Neural cell (in vitro differentiated cells): ENCODE measurements at regions not wholly inside any gene's neighbourhood (a gene's known extent, or its start where the extent isn't known, plus 50 kb on each side); places are given as distances from the start of the nearest gene placed in this dataset.

Experiments used
- H2AFZ ChIP-seq: fragments of 200-600, 300-800 bp; sonication (generic), shearing (Covaris generic); 2 replicates; pipeline ENCODE4 v1.6.0; 2014; ENCODE audit warnings: low read depth, mild to moderate bottlenecking, antibody characterized with exemption, low read length, moderate library complexity
- H3F3A ChIP-seq: fragments of 200-600 bp; shearing (Covaris generic); 2 replicates; pipeline ENCODE4 v1.6.1; 2016; ENCODE audit warnings: mild to moderate bottlenecking, moderate library complexity, mixed read lengths, antibody characterized with exemption, low read length; ENCODE audit not compliant: insufficient read depth, poor library complexity, severe bottlenecking
- H3K27ac ChIP-seq: fragments of 200-600, 300-800 bp; sonication (generic), shearing (Covaris generic); 2 replicates; pipeline ENCODE4 v1.5.1; 2014; ENCODE audit warnings: mild to moderate bottlenecking, low read length, moderate library complexity
- H3K27me3 ChIP-seq: fragments of 300-800, 200-600 bp; sonication (generic), shearing (Covaris generic); 2 replicates; pipeline ENCODE4 v1.6.0; 2014; ENCODE audit warnings: mild to moderate bottlenecking, low read depth, low read length, moderate library complexity; ENCODE audit not compliant: insufficient read depth
- H3K36me3 ChIP-seq: fragments of 300-800, 200-600 bp; sonication (generic), shearing (Covaris generic); 2 replicates; pipeline ENCODE4 v1.5.1; 2014; ENCODE audit warnings: mild to moderate bottlenecking, antibody characterized with exemption, low read length, moderate library complexity; ENCODE audit not compliant: insufficient read depth
- H3K4me2 ChIP-seq: fragments of 300-800, 200-600 bp; sonication (generic), shearing (Covaris generic); 2 replicates; pipeline ENCODE4 v1.6.0; 2014; ENCODE audit warnings: mild to moderate bottlenecking, low read length
- H3K4me3 ChIP-seq: fragments of 300-800, 200-600 bp; sonication (generic), shearing (Covaris generic); 2 replicates; pipeline ENCODE4 v1.5.1; 2014; ENCODE audit warnings: mild to moderate bottlenecking, low read length, moderate library complexity
- H3K79me2 ChIP-seq: fragments of 200-600 bp; shearing (Covaris generic); replicated peaks from 2 replicates; pipeline ENCODE4 v1.6.0; 2014; ENCODE audit warnings: mild to moderate bottlenecking, low read length, moderate library complexity; ENCODE audit not compliant: insufficient read depth
- H3K9ac ChIP-seq: fragments of 300-800, 200-600 bp; sonication (generic), shearing (Covaris generic); 2 replicates; pipeline ENCODE4 v1.6.1; 2016; ENCODE audit warnings: mild to moderate bottlenecking, low read length, mixed read lengths
- H3K9me2 ChIP-seq: fragments of 200-600 bp; shearing (Covaris generic); 2 replicates; pipeline ENCODE4 v1.6.1; 2016; ENCODE audit warnings: mild to moderate bottlenecking, low read length, mixed read lengths; ENCODE audit not compliant: insufficient read depth
- H3K9me3 ChIP-seq: fragments of 200-600, 300-800 bp; sonication (generic), shearing (Covaris generic); 2 replicates; pipeline ENCODE4 v1.6.1; 2016; ENCODE audit warnings: mild to moderate bottlenecking, mixed run types, low read length, moderate library complexity, mixed read lengths
- H4K20me1 ChIP-seq: fragments of 200-600 bp; shearing (Covaris generic); 2 replicates; pipeline ENCODE4 v1.6.1; 2016; ENCODE audit warnings: mild to moderate bottlenecking, mixed run types; ENCODE audit not compliant: insufficient read depth
- CTCF ChIP-seq: fragments of 450-650 bp; IDR thresholded peaks from 2 replicates; pipeline ENCODE4 v1.5.1; 2014; ENCODE audit warnings: antibody characterized with exemption, mild to moderate bottlenecking, moderate library complexity; ENCODE audit not compliant: poor library complexity, severe bottlenecking
- EP300 ChIP-seq: fragments of 450-650 bp; conservative IDR thresholded peaks from 2 replicates; pipeline ENCODE4 v1.6.1; 2014; ENCODE audit warnings: antibody characterized with exemption, mild to moderate bottlenecking, moderate library complexity; ENCODE audit not compliant: poor library complexity, severe bottlenecking
- EZH2 ChIP-seq: fragments of 200-600, 300-800 bp; shearing (Covaris generic), sonication (generic); IDR thresholded peaks from 2 replicates; pipeline ENCODE4 v1.6.1; 2014; ENCODE audit warnings: antibody characterized with exemption, low read length, borderline replicate concordance, mild to moderate bottlenecking; ENCODE audit not compliant: insufficient read depth, poor library complexity, severe bottlenecking
- MXI1 ChIP-seq: fragments of 450-650 bp; conservative IDR thresholded peaks from 2 replicates; pipeline ENCODE4 v1.6.1; 2014; ENCODE audit warnings: antibody characterized with exemption, mild to moderate bottlenecking; ENCODE audit not compliant: poor library complexity, severe bottlenecking
- POLR2AphosphoS5 ChIP-seq: IDR thresholded peaks from 2 replicates; pipeline ENCODE4 v1.6.1; 2012
- RAD21 ChIP-seq: fragments of 450-650 bp; conservative IDR thresholded peaks from 2 replicates; pipeline ENCODE4 v1.6.1; 2014; ENCODE audit warnings: antibody characterized with exemption, mild to moderate bottlenecking, moderate library complexity
- REST ChIP-seq: IDR thresholded peaks from 2 replicates; pipeline ENCODE4 v1.6.1; 2012; ENCODE audit warnings: borderline replicate concordance
- SMC3 ChIP-seq: fragments of 450-650 bp; conservative IDR thresholded peaks from 2 replicates; pipeline ENCODE4 v1.6.1; 2014; ENCODE audit warnings: antibody characterized with exemption, mild to moderate bottlenecking, moderate library complexity; ENCODE audit not compliant: poor library complexity
- TAF1 ChIP-seq: IDR thresholded peaks from 2 replicates; pipeline ENCODE4 v1.6.1; 2012; ENCODE audit warnings: low read depth

GRCh38 chr9:2493529-2493928 is 128.1 kb upstream of the VLDLR start:
- no peak overlapping the region for H3K9ac ChIP-seq
- H3K27me3 ChIP-seq: no peaks in the 10 kb centered on the region
- no peaks in the 10 kb centered on the region for H4K20me1 ChIP-seq
- no peaks in the 10 kb centered on the region for H3F3A ChIP-seq
- no peaks in the 10 kb centered on the region for H3K9me3 ChIP-seq
- no peak overlapping the region for H2AFZ ChIP-seq
- H3K36me3 ChIP-seq: no peaks in the 10 kb centered on the region
- H3K4me3 ChIP-seq: no peak overlapping the region
- H3K4me2 ChIP-seq: no peak overlapping the region
- H3K9me2 ChIP-seq: no peaks in the 10 kb centered on the region
- no peak overlapping the region for H3K27ac ChIP-seq
- TF ChIP-seq SMC3 (no peak), REST (no peak), RAD21 (no peak), CTCF (no peak), EP300 (no peak), POLR2AphosphoS5 (no peak), TAF1 (no peak), MXI1 (no peak), EZH2 (no peak)
- H3K79me2 ChIP-seq: no peaks in the 10 kb centered on the region

GRCh38 chr9:2494562-2494961 is 127.0 kb upstream of the VLDLR start:
- no peak overlapping the region for H2AFZ ChIP-seq
- H3K9me2 ChIP-seq: no peaks in the 10 kb centered on the region
- no peak overlapping the region for H3K4me3 ChIP-seq
- no peak overlapping the region for H3K9ac ChIP-seq
- no peak overlapping the region for H3K4me2 ChIP-seq
- no peak overlapping the region for H3K27ac ChIP-seq
- H3K9me3 ChIP-seq: no peaks in the 10 kb centered on the region
- no peaks in the 10 kb centered on the region for H3K79me2 ChIP-seq
- H4K20me1 ChIP-seq: no peaks in the 10 kb centered on the region
- H3K27me3 ChIP-seq: no peaks in the 10 kb centered on the region
- no peaks in the 10 kb centered on the region for H3F3A ChIP-seq
- TF ChIP-seq MXI1: no peak
- TF ChIP-seq REST: no peak
- no peak for TF ChIP-seq CTCF
- no peak for TF ChIP-seq POLR2AphosphoS5
- no peak for TF ChIP-seq EP300
- TF ChIP-seq RAD21: no peak
- TF ChIP-seq SMC3: no peak
- no peak for TF ChIP-seq EZH2
- TF ChIP-seq TAF1: no peak
- no peaks in the 10 kb centered on the region for H3K36me3 ChIP-seq
